HG03558 (cell line): ENCODE measurements at regions not wholly inside any gene's neighbourhood (a gene's known extent, or its start where the extent isn't known, plus 50 kb on each side); places are given as distances from the start of the nearest gene placed in this dataset.

Experiments used
- ATAC-seq: cut with Tn5 transposase; IDR thresholded peaks from one replicate; pipeline ENCODE4 v1.9.1; 2021; ENCODE audit warnings: moderate number of reproducible peaks; ENCODE audit not compliant: unreplicated experiment; ENCODE audit errors: extremely low read depth

DNA sequence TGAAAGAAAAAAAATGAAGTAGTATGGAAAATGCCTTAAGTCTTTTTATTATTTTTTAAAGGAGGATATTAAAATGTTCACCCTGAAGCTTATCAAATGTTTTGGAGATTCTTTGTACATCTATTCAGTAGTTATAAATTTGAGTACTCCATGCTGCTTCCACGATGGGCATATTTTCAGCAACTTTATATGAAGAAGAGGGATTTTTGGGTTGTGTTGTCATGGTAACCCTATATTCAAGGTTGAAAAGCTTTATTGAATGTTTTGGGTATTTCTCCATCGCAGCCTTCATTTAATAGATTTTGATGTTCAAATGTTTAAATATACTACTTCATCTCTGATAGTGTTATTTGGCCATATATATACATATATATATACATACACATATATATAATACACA lies 557.5 kb downstream of the CAAP1 start:
- ATAC-seq, result no peak

- ATAC-seq, result no peak
Measured at GRCh38 chr9:26334706-26335105, 557.9 kb downstream of the CAAP1 start.

GRCh38 chr9:26331223-26331622 lies 561.4 kb downstream of the CAAP1 start:
- no peak for ATAC-seq

DNA sequence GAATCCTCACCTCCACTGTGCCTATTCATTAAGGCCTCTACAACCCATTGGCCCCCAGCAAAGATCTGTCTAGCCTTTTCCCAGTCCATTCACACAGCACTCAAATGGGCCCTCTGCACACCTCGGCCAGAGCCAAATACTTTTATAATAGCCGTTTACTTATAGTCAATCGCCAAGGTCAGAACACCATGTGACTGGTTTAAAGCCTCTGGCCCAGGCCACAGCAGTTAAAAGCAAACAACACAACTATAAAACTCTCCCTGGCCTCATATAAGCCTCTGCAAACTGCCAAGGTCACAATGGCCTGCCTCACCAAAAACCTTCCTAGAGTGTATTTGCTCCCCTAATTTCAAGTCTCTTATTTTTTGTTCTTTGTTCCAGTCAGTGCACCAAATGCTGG lies 562.6 kb downstream of the CAAP1 start:
- ATAC-seq, result no peak

DNA sequence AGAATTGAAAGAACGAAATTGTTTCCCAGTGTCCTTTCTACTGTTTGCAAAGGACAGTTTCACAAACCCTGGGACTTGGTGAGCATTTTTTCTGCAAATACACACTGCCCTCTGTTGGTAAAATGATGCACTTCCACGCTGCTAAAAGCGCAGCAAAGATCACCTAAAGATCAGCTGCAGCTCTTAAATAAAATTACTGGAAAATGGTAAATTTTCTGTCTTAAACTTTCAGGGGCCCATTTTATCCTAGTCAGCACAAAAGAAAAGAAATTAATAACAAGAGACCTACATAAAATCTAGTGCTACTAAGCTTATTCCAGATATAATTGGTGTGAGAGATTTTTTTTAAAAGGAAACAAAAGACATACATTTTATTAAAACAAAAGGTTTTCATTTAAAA lies 566.0 kb downstream of the CAAP1 start:
- peak; percentile 55 for ATAC-seq

DNA sequence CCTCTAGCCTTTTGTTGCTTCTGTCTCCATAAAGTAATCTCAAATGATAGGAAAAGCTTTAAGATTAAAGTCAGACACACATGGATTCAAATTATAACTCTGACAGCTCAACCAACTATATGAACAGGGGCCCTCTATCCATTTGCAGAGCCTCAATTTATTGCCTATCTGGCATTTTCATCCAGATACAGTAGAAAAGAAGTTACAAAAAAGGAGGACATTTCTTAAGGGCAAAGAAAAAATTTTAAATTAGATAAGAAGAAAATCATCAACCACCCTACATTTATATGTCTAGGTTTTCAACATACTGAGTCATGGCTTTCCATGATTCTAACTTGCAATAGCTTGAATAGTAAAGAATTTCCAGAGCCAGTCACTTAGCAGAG lies 567.2 kb downstream of the CAAP1 start:
- ATAC-seq, result no peak

- ATAC-seq, result no peak
Measured at GRCh38 chr9:26324786-26325443, 567.7 kb downstream of the CAAP1 start.

DNA sequence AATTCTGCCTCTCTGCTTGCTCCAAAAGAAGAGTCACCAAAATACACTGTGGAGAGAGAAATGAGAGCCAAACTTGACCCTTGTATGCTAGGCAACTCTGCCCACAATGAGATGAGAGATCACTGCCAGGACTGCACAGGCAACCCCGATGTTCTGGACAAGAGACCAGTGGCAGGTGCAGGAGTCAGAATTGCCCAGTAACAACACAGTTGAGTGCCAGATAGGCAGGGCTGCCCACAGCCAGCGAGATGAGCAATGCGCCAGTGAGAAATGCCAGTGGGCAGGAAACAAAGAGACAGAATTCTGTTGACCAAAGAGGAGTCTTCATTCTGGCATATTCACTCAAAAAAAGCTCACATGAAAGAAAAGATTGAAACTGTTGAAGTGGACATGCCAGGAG lies 570.7 kb downstream of the CAAP1 start:
- ATAC-seq, result no peak

- no peak for ATAC-seq
Measured at GRCh38 chr9:26319859-26320258, 572.7 kb downstream of the CAAP1 start.

DNA sequence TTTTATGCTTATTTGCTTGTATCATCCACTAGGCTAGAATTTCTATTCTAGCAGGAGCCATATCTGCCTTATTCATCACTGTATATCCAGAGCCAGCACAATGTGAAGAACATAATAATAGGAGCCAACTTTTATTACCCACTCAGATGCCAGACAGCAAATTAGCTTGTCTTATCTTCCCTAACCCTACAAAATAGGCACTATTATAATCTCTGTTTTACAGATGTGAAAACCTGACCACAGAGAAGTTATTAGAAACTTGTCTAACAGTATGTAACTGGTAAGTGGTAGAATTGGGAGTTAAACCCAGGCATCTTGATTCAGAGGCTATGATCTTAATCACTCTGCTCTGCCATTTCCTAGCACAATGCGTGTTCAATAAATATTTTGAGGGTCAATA lies 579.5 kb downstream of the CAAP1 start:
- no peak for ATAC-seq

DNA sequence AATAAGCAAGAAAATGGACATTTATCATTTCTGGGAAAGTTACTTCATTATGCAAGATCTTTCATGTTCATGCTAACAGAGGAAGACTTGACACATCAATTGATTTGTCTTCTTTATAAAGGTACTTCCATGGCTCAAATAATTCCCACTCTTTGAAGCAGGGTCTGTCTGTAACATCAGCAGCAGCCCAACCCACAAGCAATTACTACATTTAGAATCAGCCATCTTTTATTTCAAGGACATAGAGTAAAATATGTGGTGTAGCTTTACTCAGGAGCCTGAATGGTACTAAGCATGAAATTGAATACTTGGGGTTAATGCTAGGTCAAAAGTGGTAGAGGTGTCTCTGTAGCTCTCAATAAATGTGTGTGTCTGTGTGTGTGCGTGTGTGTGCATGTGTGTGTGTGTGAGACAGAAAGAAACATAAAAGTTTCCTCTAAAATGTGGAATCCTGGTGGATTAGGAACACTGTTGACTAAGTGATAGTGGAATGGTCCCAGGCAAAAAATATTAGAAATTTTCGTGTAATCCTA lies 581.1 kb downstream of the CAAP1 start:
- no peak for ATAC-seq

GRCh38 chr9:26310294-26310693 lies 582.3 kb downstream of the CAAP1 start:
- no peak for ATAC-seq

- ATAC-seq, result no peak
Measured at GRCh38 chr9:26308328-26308727, 584.3 kb downstream of the CAAP1 start.

- ATAC-seq, result no peak
Measured at GRCh38 chr9:26301659-26302058, 590.9 kb downstream of the CAAP1 start.

DNA sequence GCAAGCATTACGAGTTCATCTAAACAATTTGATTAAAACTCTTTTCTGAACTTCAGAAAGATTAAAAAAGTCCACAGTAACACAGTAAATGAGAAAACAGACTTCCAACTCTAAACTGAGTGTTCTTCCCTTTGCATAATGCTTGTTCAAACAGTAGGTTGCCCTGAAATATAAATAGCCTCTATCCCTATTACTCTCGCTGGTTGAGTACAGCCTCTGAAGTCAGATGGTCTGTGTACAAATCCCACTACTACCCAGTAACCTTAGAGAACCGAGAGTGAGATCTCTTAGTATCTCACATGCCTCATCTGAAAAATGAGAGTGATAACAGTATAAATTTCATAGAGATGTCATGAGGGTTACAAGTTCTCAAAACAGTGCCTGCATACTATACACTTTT lies 591.6 kb downstream of the CAAP1 start:
- ATAC-seq, result no peak

GRCh38 chr9:26296910-26297572 lies 595.6 kb downstream of the CAAP1 start:
- ATAC-seq, result no peak

- ATAC-seq, result no peak
Measured at GRCh38 chr9:26292943-26293342, 599.7 kb downstream of the CAAP1 start.

GRCh38 chr9:26271495-26272122 lies 593.4 kb upstream of the TUSC1 start:
- no peak for ATAC-seq

GRCh38 chr9:26266146-26266793 lies 588.0 kb upstream of the TUSC1 start:
- no peak for ATAC-seq

DNA sequence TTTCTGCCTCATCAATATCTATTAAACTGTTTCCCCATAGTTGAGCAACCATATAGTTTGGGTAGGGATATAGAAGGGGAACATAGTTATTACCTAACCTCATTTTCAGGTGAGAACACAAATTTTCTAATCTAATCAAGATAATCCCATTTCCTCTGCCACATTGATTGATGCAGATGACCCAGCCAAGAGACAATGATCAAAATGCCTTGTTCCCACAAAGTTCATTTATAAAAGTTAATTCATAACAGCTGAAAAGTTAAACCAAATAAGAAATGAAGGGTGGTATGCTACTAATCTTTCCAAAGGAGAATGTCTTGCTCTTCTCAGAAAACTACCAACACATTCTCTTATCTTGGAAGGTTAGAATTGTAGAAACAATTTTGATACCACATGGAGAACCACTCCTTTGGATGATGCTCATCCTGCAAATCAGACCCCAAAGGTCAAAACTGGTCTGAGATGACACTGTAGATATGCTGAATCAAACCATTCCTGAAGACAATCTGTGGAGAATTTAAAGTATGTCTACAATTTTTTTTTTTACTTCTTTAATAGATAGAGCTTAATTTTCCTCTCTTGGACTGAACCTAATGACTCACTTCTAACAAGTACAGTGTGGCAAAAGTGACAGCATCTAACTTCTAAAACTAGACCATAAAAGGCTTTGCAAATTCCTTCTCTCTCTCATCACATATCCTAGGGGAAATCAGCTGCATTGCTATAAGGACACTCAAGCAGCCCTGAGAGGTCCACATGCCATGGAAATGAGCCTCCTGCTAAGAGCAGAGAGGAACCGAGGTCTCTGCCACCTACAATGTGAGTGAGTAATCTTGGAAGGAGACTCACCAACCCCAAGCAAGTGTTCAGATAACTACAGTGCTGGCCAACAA lies 586.7 kb upstream of the TUSC1 start:
- ATAC-seq, result no peak
